Gastroesophageal sphincter (tissue), 4 donors: ENCODE measurements at regions not wholly inside any gene's neighbourhood (a gene's known extent, or its start where the extent isn't known, plus 50 kb on each side); places are given as distances from the start of the nearest gene placed in this dataset.

Source experiments
- ATAC-seq: fragments of 150-250 bp; one replicate; pipeline ENCODE4 v1.9.1; 2016; ENCODE audit warnings: mild to moderate bottlenecking, moderate library complexity
- H3K27ac ChIP-seq, 4 donors: fragments of 200-600 bp; sonication (generic) in 3 of 4; 1 replicate in 3 of 4; 2 replicates in 1 of 4; pipeline ENCODE4 v1.5.1; 2016 to 2019
- H3K27me3 ChIP-seq: fragments of 200-600 bp; sonication (generic); one replicate; pipeline ENCODE4 v1.5.1; 2019
- H3K36me3 ChIP-seq, 2 donors: fragments of 200-600 bp; sonication (generic); one replicate each; pipeline ENCODE4 v1.5.1; 2019; ENCODE audit warnings: control low read depth in 1 of 2
- H3K4me1 ChIP-seq, 3 donors: fragments of 200-600 bp; sonication (generic); 1 replicate in 2 of 3; 2 replicates in 1 of 3; pipeline ENCODE4 v1.5.1; 2016 to 2019; ENCODE audit warnings: control low read depth in 2 of 3
- H3K4me3 ChIP-seq, 2 donors: fragments of 200-600 bp; sonication (generic); one replicate each; pipeline ENCODE4 v1.5.1; 2019; ENCODE audit warnings: mild to moderate bottlenecking in 1 of 2, moderate library complexity in 1 of 2
- H3K9me3 ChIP-seq, 3 donors: fragments of 200-600 bp; sonication (generic); one replicate each; pipeline ENCODE4 v1.5.1; 2017 to 2019; ENCODE audit warnings: control low read depth in 2 of 3
- EP300 ChIP-seq: sonication (generic); formaldehyde crosslinking; IDR thresholded peaks from one replicate; pipeline ENCODE4 v1.6.1; 2017; ENCODE audit warnings: antibody characterized with exemption, mild to moderate bottlenecking
- POLR2A ChIP-seq, 2 donors: fragments of 450-650 bp; IDR thresholded peaks; one replicate each; pipeline ENCODE4 v1.6.1; 2017; ENCODE audit warnings: antibody characterized with exemption in 2 of 2, mild to moderate bottlenecking in 2 of 2, moderate library complexity in 1 of 2
- POLR2AphosphoS5 ChIP-seq: sonication (generic); formaldehyde crosslinking; IDR thresholded peaks from one replicate; pipeline ENCODE4 v1.6.1; 2017; ENCODE audit warnings: antibody characterized with exemption
- WGBS, 2 donors: methylation state at CpG; one replicate each; pipeline ENCODE4 v1.1.5; 2018; ENCODE audit warnings: low coverage in 1 of 2; 5-methylcytosine and 5-hydroxymethylcytosine counted together
- TF ChIP-seq, protein P1 (sequence below), 4 experiments: fragments of 200-600 bp in 2 of 4; fragments of 450-650 bp in 2 of 4; sonication (generic) in 1 of 4; IDR thresholded peaks; one replicate each; pipeline ENCODE4 v1.5.1; 2017 to 2019; ENCODE audit warnings: antibody characterized with exemption in 4 of 4, mild to moderate bottlenecking in 2 of 4, moderate library complexity in 2 of 4

DNA sequence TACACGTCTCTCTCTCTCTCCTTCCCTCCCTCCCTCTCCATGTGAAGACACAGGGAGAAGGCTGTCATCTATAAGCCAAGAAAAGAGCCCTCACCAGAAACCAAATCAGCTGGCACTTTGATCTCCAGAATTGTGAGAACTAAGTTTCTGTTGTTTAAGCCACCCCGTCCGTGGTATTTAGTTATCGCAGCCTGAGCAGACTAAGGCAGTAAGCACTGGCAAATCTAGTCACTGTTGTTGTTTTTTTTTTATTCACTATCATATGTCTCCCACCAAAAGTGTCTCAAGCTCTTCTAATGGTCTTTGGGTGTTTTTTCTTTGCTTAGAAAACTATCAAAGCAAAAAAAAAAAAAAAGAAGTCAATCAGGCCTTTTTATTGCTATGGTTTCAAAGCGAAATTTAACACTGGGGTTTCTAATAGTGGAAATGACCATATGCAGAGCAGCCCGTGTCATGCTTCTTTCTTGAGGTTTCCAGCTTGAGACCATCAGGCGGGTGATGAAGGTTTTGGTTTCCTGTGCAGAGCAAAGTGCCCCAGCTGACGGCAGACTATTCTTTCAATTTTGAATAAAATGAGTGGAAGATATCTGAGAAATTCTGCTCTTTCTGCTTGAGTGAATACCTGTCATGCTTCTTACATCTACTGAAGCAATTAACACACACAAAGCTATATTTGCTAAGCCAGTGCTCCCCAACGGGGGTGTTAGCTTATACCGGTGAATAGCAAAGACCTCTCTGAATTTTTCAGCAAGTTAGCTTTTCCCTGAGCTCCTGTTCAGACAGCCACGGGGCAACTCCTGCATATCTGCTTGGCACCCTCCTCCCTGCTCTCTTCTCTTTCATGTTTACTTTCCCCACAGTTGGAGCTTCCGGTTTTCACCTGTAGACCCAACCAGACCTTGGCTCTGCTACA is 394.1 kb upstream of the ATP5MC3 start:
- 60 to 62% methylated on average over 10 to 12 of the region's 12 CpGs for WGBS, 2 donors
- no peak overlapping the region for H3K4me3 ChIP-seq
- TF ChIP-seq, protein P1, sequence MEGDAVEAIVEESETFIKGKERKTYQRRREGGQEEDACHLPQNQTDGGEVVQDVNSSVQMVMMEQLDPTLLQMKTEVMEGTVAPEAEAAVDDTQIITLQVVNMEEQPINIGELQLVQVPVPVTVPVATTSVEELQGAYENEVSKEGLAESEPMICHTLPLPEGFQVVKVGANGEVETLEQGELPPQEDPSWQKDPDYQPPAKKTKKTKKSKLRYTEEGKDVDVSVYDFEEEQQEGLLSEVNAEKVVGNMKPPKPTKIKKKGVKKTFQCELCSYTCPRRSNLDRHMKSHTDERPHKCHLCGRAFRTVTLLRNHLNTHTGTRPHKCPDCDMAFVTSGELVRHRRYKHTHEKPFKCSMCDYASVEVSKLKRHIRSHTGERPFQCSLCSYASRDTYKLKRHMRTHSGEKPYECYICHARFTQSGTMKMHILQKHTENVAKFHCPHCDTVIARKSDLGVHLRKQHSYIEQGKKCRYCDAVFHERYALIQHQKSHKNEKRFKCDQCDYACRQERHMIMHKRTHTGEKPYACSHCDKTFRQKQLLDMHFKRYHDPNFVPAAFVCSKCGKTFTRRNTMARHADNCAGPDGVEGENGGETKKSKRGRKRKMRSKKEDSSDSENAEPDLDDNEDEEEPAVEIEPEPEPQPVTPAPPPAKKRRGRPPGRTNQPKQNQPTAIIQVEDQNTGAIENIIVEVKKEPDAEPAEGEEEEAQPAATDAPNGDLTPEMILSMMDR (IDR thresholded peaks at IDR 0.05) = no peak
- no peak for TF ChIP-seq EP300
- no peak for TF ChIP-seq POLR2AphosphoS5
- no peak for TF ChIP-seq POLR2A (IDR thresholded peaks at IDR 0.05)
- no peaks in the 10 kb centered on the region for H3K9me3 ChIP-seq
- H3K4me1 ChIP-seq = no peaks in the 10 kb centered on the region
- no peaks in the 10 kb centered on the region for H3K36me3 ChIP-seq
- no peak overlapping the region for H3K27ac ChIP-seq
- no peaks in the 10 kb centered on the region for H3K27me3 ChIP-seq
- ATAC-seq = no peak

DNA sequence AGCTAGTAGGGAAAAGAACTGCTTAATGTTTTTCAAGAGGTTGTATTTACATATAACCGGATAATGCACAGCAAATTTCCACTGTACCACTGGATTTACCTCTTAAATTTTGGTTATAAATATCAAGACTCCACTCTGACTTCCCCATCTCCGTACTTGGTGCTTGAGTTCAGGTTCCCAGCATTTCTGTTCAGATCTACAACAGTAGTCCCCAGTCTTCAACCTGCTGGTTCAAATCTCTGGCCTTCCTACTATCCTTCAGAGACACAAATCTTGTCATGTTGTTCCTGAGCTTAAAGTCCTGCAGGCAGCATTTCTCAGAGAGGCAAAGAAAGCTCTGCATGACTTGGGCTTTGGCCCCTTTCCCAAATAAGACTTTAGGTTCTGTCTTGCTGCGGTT is 392.6 kb upstream of the ATP5MC3 start:
- WGBS, 2 donors = 86 to 93% methylated on average over 3 of the region's 3 CpGs
- H3K4me1 ChIP-seq = no peaks in the 10 kb centered on the region
- no peaks in the 10 kb centered on the region for H3K36me3 ChIP-seq
- TF ChIP-seq POLR2AphosphoS5 = no peak
- TF ChIP-seq EP300 = no peak
- no peak for TF ChIP-seq POLR2A (IDR thresholded peaks at IDR 0.05)
- TF ChIP-seq, protein P1 (IDR thresholded peaks at IDR 0.05) = no peak
- no peak overlapping the region for H3K4me3 ChIP-seq
- no peaks in the 10 kb centered on the region for H3K9me3 ChIP-seq
- no peak for ATAC-seq
- H3K27ac ChIP-seq = no peak overlapping the region
- H3K27me3 ChIP-seq = no peaks in the 10 kb centered on the region

DNA sequence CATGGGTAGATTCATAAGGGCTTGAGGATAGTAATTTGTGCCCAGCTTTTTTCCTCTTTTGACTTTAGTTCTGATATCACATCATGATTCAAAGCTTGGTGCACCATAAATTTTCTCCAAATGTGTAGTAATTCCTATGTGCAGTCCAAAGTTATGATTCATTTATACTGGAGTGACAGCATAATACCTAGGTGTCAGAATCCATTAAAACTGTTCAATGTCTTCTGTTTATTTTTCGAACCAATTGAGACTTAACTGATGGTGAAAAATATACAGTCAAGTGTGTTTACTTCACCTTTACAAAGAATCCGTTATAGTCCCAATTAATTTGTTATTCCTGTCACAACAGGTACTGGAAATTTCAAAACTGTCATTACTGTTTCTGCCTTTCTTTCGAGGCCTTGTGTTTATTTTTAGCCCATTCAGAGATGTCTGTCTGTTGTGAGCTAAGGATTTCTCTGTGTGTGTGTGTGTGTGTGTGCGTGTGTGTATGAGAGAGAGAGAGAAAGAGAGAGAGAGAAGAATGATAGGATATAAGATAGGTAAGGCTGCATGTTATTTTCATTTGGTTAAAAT is 389.7 kb upstream of the ATP5MC3 start:
- no peaks in the 10 kb centered on the region for H3K9me3 ChIP-seq
- ATAC-seq = no peak
- H3K4me1 ChIP-seq = no peaks in the 10 kb centered on the region
- WGBS, 2 donors = 39 to 44% methylated on average over 4 of the region's 4 CpGs
- H3K27ac ChIP-seq = no peak overlapping the region
- no peaks in the 10 kb centered on the region for H3K27me3 ChIP-seq
- no peaks in the 10 kb centered on the region for H3K36me3 ChIP-seq
- TF ChIP-seq POLR2A (IDR thresholded peaks at IDR 0.05) (no peak), EP300 (no peak), POLR2AphosphoS5 (no peak)
- TF ChIP-seq, protein P1 (IDR thresholded peaks at IDR 0.05) = no peak
- no peak overlapping the region for H3K4me3 ChIP-seq

DNA sequence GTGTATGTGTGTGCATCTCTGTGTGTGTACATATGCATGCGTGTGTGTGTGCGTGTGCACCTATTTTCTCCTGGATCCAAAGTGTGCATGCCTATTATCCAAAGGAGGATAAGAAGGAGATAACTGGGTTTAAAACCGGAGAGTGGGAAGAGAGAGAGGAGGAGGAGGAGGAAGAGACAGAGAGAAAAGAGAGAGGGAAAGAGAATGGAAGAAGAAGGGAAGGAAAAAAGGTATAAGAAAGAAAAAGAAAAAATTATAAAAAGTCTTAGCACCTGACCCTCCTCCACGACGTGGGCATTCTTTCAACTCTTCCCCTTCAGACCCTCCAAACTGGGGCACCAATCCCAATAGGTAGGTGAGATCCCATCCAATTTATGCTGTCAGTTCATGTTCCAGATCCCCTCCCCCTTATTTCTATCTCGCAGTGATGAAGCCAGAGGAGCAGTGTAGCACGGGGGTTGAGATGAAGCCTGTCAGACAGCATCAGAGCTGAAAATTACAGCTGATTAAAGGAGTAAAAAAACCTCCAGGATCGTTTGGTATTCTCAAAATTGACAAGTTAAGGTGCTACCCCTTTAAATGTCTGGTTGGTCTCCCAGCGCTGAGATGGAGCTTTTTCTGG is 386.7 kb upstream of the ATP5MC3 start:
- Histone ChIP-seq H3K4me1 (no peaks in the 10 kb centered on the region), H3K27me3 (no peaks in the 10 kb centered on the region), H3K4me3 (no peak overlapping the region), H3K36me3 (no peaks in the 10 kb centered on the region), H3K9me3 (no peaks in the 10 kb centered on the region), H3K27ac (no peak overlapping the region)
- TF ChIP-seq POLR2A (IDR thresholded peaks at IDR 0.05) (no peak), POLR2AphosphoS5 (no peak), EP300 (no peak)
- TF ChIP-seq, protein P1 (IDR thresholded peaks at IDR 0.05) = no peak
- ATAC-seq = no peak
- 57 to 60% methylated on average over 6 to 8 of the region's 9 CpGs for WGBS, 2 donors
